ENCODE measurements at regions not wholly inside any gene's neighbourhood (a gene's known extent, or its start where the extent isn't known, plus 50 kb on each side); places are given as distances from the start of the nearest gene placed in this dataset.

DNA sequence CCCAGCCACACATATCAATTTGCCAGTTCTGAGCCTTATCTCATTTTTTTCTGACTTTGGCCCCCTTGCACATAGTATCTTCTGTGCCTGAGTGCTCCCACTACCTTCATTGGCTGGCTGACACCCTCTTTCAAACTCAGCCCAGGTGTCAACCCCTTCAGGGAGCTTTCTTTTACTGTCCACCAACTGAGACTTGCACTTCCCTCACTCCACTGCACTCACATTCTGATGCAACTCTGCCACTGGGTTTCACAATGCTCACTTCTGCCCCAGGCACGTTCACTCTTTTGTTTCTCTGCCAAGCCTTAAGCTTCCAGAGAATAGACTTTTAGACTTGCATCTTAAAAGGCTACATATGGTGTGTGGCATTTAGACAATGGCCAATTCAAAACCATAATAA, 101.5 kb upstream of the CBLB start:
- DNase-seq (ENCODE audit: low read depth) = peak; percentile 67
- Histone ChIP-seq H3K27me3 (ENCODE audit: control insufficient read depth, insufficient read depth, low read length) (no peaks in the 10 kb centered on the region), H3K36me3 (ENCODE audit: control insufficient read depth, insufficient read depth, low read length) (no peaks in the 10 kb centered on the region), H3K4me3 (ENCODE audit: low read depth, low read length) (no peak overlapping the region)
- ChIA-PET POLR2A (no interaction called here), CTCF (interaction anchor here (0.6 to 0.9 kb wide), 2 partner anchors 107 to 462 kb away, joined by 3 read pairs; no protein-coding TSS in a partner anchor)
- TF ChIP-seq, protein P1, sequence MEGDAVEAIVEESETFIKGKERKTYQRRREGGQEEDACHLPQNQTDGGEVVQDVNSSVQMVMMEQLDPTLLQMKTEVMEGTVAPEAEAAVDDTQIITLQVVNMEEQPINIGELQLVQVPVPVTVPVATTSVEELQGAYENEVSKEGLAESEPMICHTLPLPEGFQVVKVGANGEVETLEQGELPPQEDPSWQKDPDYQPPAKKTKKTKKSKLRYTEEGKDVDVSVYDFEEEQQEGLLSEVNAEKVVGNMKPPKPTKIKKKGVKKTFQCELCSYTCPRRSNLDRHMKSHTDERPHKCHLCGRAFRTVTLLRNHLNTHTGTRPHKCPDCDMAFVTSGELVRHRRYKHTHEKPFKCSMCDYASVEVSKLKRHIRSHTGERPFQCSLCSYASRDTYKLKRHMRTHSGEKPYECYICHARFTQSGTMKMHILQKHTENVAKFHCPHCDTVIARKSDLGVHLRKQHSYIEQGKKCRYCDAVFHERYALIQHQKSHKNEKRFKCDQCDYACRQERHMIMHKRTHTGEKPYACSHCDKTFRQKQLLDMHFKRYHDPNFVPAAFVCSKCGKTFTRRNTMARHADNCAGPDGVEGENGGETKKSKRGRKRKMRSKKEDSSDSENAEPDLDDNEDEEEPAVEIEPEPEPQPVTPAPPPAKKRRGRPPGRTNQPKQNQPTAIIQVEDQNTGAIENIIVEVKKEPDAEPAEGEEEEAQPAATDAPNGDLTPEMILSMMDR (IDR thresholded peaks at IDR 0.05; ENCODE audit: insufficient read depth, low read depth, low read length) = no peak

DNA sequence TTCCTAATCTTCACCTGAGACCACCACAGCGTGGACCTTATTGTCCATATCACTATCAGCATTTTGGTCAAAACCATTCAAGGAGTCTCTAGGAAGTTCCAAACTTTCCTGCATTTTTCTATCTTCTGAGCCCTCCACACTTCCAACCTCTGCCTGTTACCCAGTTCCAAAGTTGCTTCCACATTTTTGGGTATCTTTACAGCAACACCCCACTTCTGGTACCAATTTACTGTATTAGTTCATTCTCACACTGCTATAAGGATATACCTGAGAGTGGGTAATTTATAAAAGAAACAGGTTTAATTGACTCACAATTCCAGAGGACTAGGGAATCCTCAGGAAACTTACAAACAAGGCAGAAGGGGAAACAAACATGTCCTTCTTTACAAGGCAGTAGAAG, 103.3 kb upstream of the CBLB start:
- ChIA-PET POLR2A (no interaction called here), CTCF (no interaction called here)
- TF ChIP-seq, protein P1 (IDR thresholded peaks at IDR 0.05; ENCODE audit: insufficient read depth, low read depth, low read length) = no peak
- no peaks in the 10 kb centered on the region for H3K36me3 ChIP-seq (ENCODE audit: control insufficient read depth, insufficient read depth, low read length)
- no peak for DNase-seq (ENCODE audit: low read depth)
- no peak overlapping the region for H3K4me3 ChIP-seq (ENCODE audit: low read depth, low read length)
- no peaks in the 10 kb centered on the region for H3K27me3 ChIP-seq (ENCODE audit: control insufficient read depth, insufficient read depth, low read length)

DNA sequence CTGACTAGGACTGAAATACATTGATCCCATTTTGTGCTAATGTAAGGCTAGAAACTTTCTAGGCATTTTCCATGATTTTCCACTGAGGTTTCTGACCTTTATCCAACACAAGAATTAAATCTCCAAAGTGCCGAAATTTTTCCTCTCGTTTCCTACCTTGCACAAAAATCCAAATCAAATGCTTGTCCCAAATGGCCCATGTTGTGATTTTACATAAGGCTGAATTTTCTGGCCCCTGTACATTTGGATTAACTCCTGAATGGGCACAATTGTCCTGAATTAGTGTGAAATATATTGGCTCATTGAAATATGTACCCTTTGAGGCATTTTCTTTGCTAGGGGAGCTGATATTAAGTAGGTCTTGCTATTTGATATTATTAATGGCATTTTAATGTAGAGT, 105.6 kb upstream of the CBLB start:
- H3K4me3 ChIP-seq (ENCODE audit: low read depth, low read length) = no peak overlapping the region
- no peaks in the 10 kb centered on the region for H3K27me3 ChIP-seq (ENCODE audit: control insufficient read depth, insufficient read depth, low read length)
- CTCF ChIA-PET = no interaction called here
- DNase-seq (ENCODE audit: low read depth) = no peak
- POLR2A ChIA-PET = interaction anchor here (0.6 kb wide), 1 partner anchor 33 kb away, joined by 4 read pairs; no protein-coding TSS in a partner anchor
- TF ChIP-seq, protein P1 (IDR thresholded peaks at IDR 0.05; ENCODE audit: insufficient read depth, low read depth, low read length) = no peak
- H3K36me3 ChIP-seq (ENCODE audit: control insufficient read depth, insufficient read depth, low read length) = no peaks in the 10 kb centered on the region

DNA sequence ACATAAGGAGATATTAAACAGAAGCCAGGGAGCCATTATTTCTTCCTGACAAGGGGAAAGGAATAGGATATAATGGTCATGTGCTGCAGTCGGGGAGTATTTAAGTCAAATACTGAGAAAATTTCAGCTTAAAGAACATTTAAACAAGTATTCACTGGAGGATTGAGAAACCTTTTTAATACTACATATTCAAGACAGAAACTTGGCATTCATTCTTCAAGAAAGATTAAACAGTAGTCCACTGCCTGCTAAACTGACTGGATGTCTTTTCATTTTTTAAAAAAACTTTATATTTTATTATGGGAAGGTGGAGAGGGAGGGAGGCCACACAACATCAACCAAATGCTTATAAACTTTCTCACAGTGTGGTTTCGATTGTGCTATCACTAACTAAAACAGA, 107.4 kb upstream of the CBLB start:
- ChIA-PET POLR2A (no interaction called here), CTCF (no interaction called here)
- TF ChIP-seq, protein P1 (IDR thresholded peaks at IDR 0.05; ENCODE audit: insufficient read depth, low read depth, low read length) = no peak
- H3K36me3 ChIP-seq (ENCODE audit: control insufficient read depth, insufficient read depth, low read length) = no peaks in the 10 kb centered on the region
- no peak for DNase-seq (ENCODE audit: low read depth)
- H3K27me3 ChIP-seq (ENCODE audit: control insufficient read depth, insufficient read depth, low read length) = no peaks in the 10 kb centered on the region
- H3K4me3 ChIP-seq (ENCODE audit: low read depth, low read length) = no peak overlapping the region

DNA sequence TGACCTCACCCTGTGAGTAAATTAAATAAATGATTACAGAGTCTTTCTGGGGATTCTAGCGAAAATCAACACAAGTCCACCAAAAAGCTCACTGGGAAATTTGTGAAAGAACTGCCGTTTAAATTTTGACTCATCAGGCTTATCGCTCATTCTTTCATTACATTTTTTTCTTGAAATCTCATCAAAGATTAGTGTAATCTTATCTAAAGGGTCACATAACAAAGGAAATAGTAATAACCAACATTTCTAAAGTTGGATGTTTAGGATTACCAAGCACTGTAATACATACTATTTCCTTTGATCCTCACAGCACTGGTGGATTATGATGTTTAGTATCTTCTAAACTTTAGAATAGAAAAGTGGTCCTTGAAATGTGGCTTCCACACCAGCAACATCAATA, 111.1 kb upstream of the CBLB start:
- CTCF ChIA-PET = no interaction called here
- Histone ChIP-seq H3K4me3 (ENCODE audit: low read depth, low read length) (no peak overlapping the region), H3K36me3 (ENCODE audit: control insufficient read depth, insufficient read depth, low read length) (no peaks in the 10 kb centered on the region), H3K27me3 (ENCODE audit: control insufficient read depth, insufficient read depth, low read length) (no peaks in the 10 kb centered on the region)
- no peak for DNase-seq (ENCODE audit: low read depth)
- POLR2A ChIA-PET = no interaction called here
- TF ChIP-seq, protein P1 (IDR thresholded peaks at IDR 0.05; ENCODE audit: insufficient read depth, low read depth, low read length) = no peak
